ENCODE measurements at regions not wholly inside any gene's neighbourhood (a gene's known extent, or its start where the extent isn't known, plus 50 kb on each side); places are given as distances from the start of the nearest gene placed in this dataset.
"Not testable (repeated sequence)": the region's sequence is repeated elsewhere in the genome, so short reads cannot be mapped to it uniquely, and the experiment has no call there.

DNA sequence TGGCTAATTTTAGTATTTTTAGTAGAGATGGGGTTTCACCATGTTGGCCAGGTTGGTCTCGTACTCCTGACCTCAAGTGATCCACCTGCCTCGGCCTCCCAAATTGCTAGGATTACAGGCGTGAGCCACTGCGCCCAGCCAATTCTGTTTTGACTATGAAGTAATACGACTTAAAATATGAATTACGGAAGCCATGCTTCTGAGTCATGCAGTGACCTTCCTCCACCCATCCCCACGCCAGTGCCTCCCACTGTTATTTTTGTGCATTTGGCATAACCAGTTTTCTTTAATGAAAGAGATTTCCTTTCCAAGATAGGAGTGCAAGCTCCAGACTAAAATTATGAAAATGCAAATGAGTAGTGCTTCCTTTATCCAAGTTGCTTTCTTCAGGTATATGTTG lies 101.0 kb upstream of the DAB2 start:
- TF ChIP-seq, protein P1, sequence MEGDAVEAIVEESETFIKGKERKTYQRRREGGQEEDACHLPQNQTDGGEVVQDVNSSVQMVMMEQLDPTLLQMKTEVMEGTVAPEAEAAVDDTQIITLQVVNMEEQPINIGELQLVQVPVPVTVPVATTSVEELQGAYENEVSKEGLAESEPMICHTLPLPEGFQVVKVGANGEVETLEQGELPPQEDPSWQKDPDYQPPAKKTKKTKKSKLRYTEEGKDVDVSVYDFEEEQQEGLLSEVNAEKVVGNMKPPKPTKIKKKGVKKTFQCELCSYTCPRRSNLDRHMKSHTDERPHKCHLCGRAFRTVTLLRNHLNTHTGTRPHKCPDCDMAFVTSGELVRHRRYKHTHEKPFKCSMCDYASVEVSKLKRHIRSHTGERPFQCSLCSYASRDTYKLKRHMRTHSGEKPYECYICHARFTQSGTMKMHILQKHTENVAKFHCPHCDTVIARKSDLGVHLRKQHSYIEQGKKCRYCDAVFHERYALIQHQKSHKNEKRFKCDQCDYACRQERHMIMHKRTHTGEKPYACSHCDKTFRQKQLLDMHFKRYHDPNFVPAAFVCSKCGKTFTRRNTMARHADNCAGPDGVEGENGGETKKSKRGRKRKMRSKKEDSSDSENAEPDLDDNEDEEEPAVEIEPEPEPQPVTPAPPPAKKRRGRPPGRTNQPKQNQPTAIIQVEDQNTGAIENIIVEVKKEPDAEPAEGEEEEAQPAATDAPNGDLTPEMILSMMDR (IDR thresholded peaks at IDR 0.05; ENCODE audit: low read length) = not testable (repeated sequence)
- not testable (repeated sequence) for TF ChIP-seq EZH2 (IDR thresholded peaks at IDR 0.05; ENCODE audit: borderline replicate concordance, low read length)
